Brain microvascular endothelial cell (primary cell): ENCODE measurements at regions not wholly inside any gene's neighbourhood (a gene's known extent, or its start where the extent isn't known, plus 50 kb on each side); places are given as distances from the start of the nearest gene placed in this dataset.

ENCODE experiments used
- DNase-seq: peaks from one replicate; pipeline ENCODE4 v3.0.0-alpha.2; 2020
- H3K27ac ChIP-seq: fragments of 250-450 bp; sonication (Bioruptor Pico); 2 replicates; pipeline ENCODE4 v1.5.1; 2020; ENCODE audit warnings: mild to moderate bottlenecking, moderate library complexity
- H3K27me3 ChIP-seq: fragments of 250-450 bp; sonication (Bioruptor Pico); replicated peaks from 2 replicates; pipeline ENCODE4 v1.5.1; 2020; ENCODE audit warnings: mild to moderate bottlenecking
- H3K36me3 ChIP-seq: fragments of 250-450 bp; sonication (Bioruptor Pico); replicated peaks from 2 replicates; pipeline ENCODE4 v1.5.1; 2020; ENCODE audit warnings: mild to moderate bottlenecking
- H3K4me3 ChIP-seq: 2 replicates; pipeline ENCODE4 v1.5.1; 2011; ENCODE audit warnings: low read depth, mild to moderate bottlenecking, control low read depth, low read length, moderate library complexity
- CTCF ChIP-seq: IDR thresholded peaks from 2 replicates; pipeline ENCODE4 v1.5.1; 2011; ENCODE audit warnings: low read depth, mild to moderate bottlenecking, moderate library complexity, low read length, control low read depth, inconsistent platforms; ENCODE audit errors: missing control alignments
- in situ Hi-C: cut with HindIII; loops from 2 replicates; pipeline ENCODE4 v1.10.0; 2017; ENCODE audit warnings: low sequenced_read_pairs, low pct_ligation_motif_present

- Histone ChIP-seq H3K27me3 (no peaks in the 10 kb centered on the region), H3K4me3 (no peak overlapping the region), H3K36me3 (no peaks in the 10 kb centered on the region), H3K27ac (peak overlapping the region; percentile 25)
- in situ Hi-C loops, result no loop called here
- peak; percentile 70 for DNase-seq
- TF ChIP-seq CTCF, result no peak
Observed at GRCh38 chr1:192439373-192440025, 122.7 kb downstream of the RGS21 start.

GRCh38 chr1:192441492-192441891 is 124.7 kb downstream of the RGS21 start:
- H3K27ac ChIP-seq, result no peak overlapping the region
- no peak for DNase-seq
- no peak overlapping the region for H3K4me3 ChIP-seq
- no peaks in the 10 kb centered on the region for H3K27me3 ChIP-seq
- H3K36me3 ChIP-seq, result no peaks in the 10 kb centered on the region
- in situ Hi-C loops, result no loop called here
- no peak for TF ChIP-seq CTCF

GRCh38 chr1:192442736-192443135 is 125.9 kb downstream of the RGS21 start:
- no peak for TF ChIP-seq CTCF
- in situ Hi-C loops, result no loop called here
- H3K27ac ChIP-seq, result no peak overlapping the region
- H3K36me3 ChIP-seq, result no peaks in the 10 kb centered on the region
- H3K27me3 ChIP-seq, result no peaks in the 10 kb centered on the region
- H3K4me3 ChIP-seq, result no peak overlapping the region
- DNase-seq, result no peak

- DNase-seq, result no peak
- Histone ChIP-seq H3K27ac (no peak overlapping the region), H3K27me3 (no peaks in the 10 kb centered on the region), H3K4me3 (no peak overlapping the region), H3K36me3 (no peaks in the 10 kb centered on the region)
- in situ Hi-C loops, result no loop called here
- no peak for TF ChIP-seq CTCF
Observed at GRCh38 chr1:192443616-192444015, 126.8 kb downstream of the RGS21 start.

- H3K36me3 ChIP-seq, result no peaks in the 10 kb centered on the region
- H3K27me3 ChIP-seq, result no peaks in the 10 kb centered on the region
- no peak overlapping the region for H3K27ac ChIP-seq
- TF ChIP-seq CTCF, result no peak
- in situ Hi-C loops, result no loop called here
- DNase-seq, result no peak
- H3K4me3 ChIP-seq, result no peak overlapping the region
Observed at GRCh38 chr1:192445241-192445640, 128.4 kb downstream of the RGS21 start.
